Neuronal stem cell (in vitro differentiated cells): ENCODE measurements at regions not wholly inside any gene's neighbourhood (a gene's known extent, or its start where the extent isn't known, plus 50 kb on each side); places are given as distances from the start of the nearest gene placed in this dataset.

Experiments
- DNase-seq: peaks from one replicate; pipeline ENCODE4 v3.0.0-alpha.2; 2013; ENCODE audit warnings: low spot score
- H2AFZ ChIP-seq: one replicate; pipeline ENCODE4 v1.6.1; 2013; ENCODE audit warnings: mild to moderate bottlenecking, low read length, inconsistent platforms
- H2AK5ac ChIP-seq: 2 replicates; pipeline ENCODE4 v1.6.1; 2013; ENCODE audit warnings: low read depth, mild to moderate bottlenecking, inconsistent platforms, low read length, moderate library complexity, mixed read lengths
- H2BK120ac ChIP-seq: 2 replicates; pipeline ENCODE4 v1.6.1; 2013; ENCODE audit warnings: low read depth, mild to moderate bottlenecking, inconsistent platforms, low read length, moderate library complexity, mixed read lengths
- H2BK12ac ChIP-seq: one replicate; pipeline ENCODE4 v1.6.1; 2013; ENCODE audit warnings: low read length, inconsistent platforms
- H2BK15ac ChIP-seq: 2 replicates; pipeline ENCODE4 v1.6.1; 2013; ENCODE audit warnings: mild to moderate bottlenecking, low read length, inconsistent platforms, mixed read lengths
- H2BK5ac ChIP-seq: one replicate; pipeline ENCODE4 v1.6.1; 2013; ENCODE audit warnings: inconsistent platforms, mild to moderate bottlenecking, low read length, moderate library complexity
- H3K14ac ChIP-seq: one replicate; pipeline ENCODE4 v1.6.1; 2013; ENCODE audit warnings: low read length, inconsistent platforms
- H3K18ac ChIP-seq: 2 replicates; pipeline ENCODE4 v1.6.1; 2013; ENCODE audit warnings: low read length, inconsistent platforms
- H3K23ac ChIP-seq: 2 replicates; pipeline ENCODE4 v1.6.1; 2013; ENCODE audit warnings: low read depth, mild to moderate bottlenecking, mixed read lengths, low read length, inconsistent platforms; ENCODE audit not compliant: poor library complexity
- H3K27ac ChIP-seq: replicated peaks from 3 replicates; pipeline ENCODE4 v1.5.1; 2013; ENCODE audit warnings: low read length, inconsistent platforms
- H3K27me3 ChIP-seq, 3 experiments: 2 replicates each; pipeline ENCODE4 v1.6.1; 2013; ENCODE audit warnings: low read length in 3 of 3, mild to moderate bottlenecking in 2 of 3, inconsistent platforms in 1 of 3, low read depth in 1 of 3, mixed read lengths in 1 of 3, moderate library complexity in 1 of 3; ENCODE audit not compliant: control insufficient read depth in 3 of 3, insufficient read depth in 3 of 3
- H3K36me3 ChIP-seq, 2 donors: replicated peaks in 1 of 2; 2 replicates each; pipeline ENCODE4 v1.6.1; 2013; ENCODE audit warnings: low read length in 2 of 2; ENCODE audit not compliant: control insufficient read depth in 2 of 2, insufficient read depth in 2 of 2
- H3K4ac ChIP-seq: 2 replicates; pipeline ENCODE4 v1.6.1; 2013; ENCODE audit warnings: inconsistent platforms, mild to moderate bottlenecking, low read length, moderate library complexity
- H3K4me1 ChIP-seq, 2 donors: 1 replicate in 1 of 2; 2 replicates in 1 of 2; pipeline ENCODE4 v1.6.1; 2013; ENCODE audit warnings: low read length in 2 of 2, low read depth in 1 of 2; ENCODE audit not compliant: control insufficient read depth in 2 of 2, insufficient read depth in 1 of 2
- H3K4me2 ChIP-seq: one replicate; pipeline ENCODE4 v1.6.1; 2013; ENCODE audit warnings: mild to moderate bottlenecking, low read length, inconsistent platforms; ENCODE audit not compliant: insufficient read depth, poor library complexity, severe bottlenecking
- H3K4me3 ChIP-seq, 2 donors: 2 replicates each; pipeline ENCODE4 v1.5.1; 2013; ENCODE audit warnings: low read length in 2 of 2, mild to moderate bottlenecking in 2 of 2, inconsistent platforms in 1 of 2, moderate library complexity in 1 of 2
- H3K79me1 ChIP-seq: one replicate; pipeline ENCODE4 v1.6.1; 2013; ENCODE audit warnings: low read depth, mild to moderate bottlenecking, inconsistent platforms, low read length, moderate library complexity
- H3K9ac ChIP-seq: one replicate; pipeline ENCODE4 v1.6.1; 2013; ENCODE audit warnings: mild to moderate bottlenecking, low read depth, low read length, inconsistent platforms; ENCODE audit not compliant: poor library complexity
- H3K9me3 ChIP-seq, 2 donors: replicated peaks in 1 of 2; 2 replicates each; pipeline versions ENCODE3 to v1.6.1; 2013; ENCODE audit warnings: low read length in 2 of 2, mild to moderate bottlenecking in 2 of 2, inconsistent platforms in 1 of 2, low read depth in 1 of 2, mixed read lengths in 1 of 2, moderate library complexity in 1 of 2; ENCODE audit not compliant: control insufficient read depth in 2 of 2, insufficient read depth in 1 of 2
- H4K8ac ChIP-seq: one replicate; pipeline ENCODE4 v1.6.1; 2013; ENCODE audit warnings: low read depth, mild to moderate bottlenecking, inconsistent platforms, low read length, moderate library complexity
- H4K91ac ChIP-seq: one replicate; pipeline ENCODE4 v1.6.1; 2013; ENCODE audit warnings: low read length, low read depth, mild to moderate bottlenecking, inconsistent platforms; ENCODE audit not compliant: poor library complexity
- WGBS, 2 donors: extraction: QIAGEN DNeasy Blood & Tissue Kit; methylation state at CpG; one replicate each; pipeline ENCODE4 v1.1.7; 2013; ENCODE audit warnings: missing lambda C conversion rate in 2 of 2, mixed read lengths in 1 of 2; ENCODE audit not compliant: insufficient read length in 2 of 2, insufficient replicate concordance in 1 of 2; ENCODE audit errors: extremely low coverage in 2 of 2; 5-methylcytosine and 5-hydroxymethylcytosine counted together

GRCh38 chr16:27698746-27699145, 148.8 kb downstream of the KATNIP start:
- Histone ChIP-seq H3K4ac (no peak overlapping the region), H3K18ac (no peak overlapping the region), H3K27me3 (no peaks in the 10 kb centered on the region), H3K9me3 (no peaks in the 10 kb centered on the region), H2AK5ac (no peak overlapping the region), H3K36me3 (peaks cover 10 to 14% of the 10 kb centered on the region in 2 donors), H4K91ac (no peak overlapping the region), H4K8ac (no peak overlapping the region), H3K4me3 (no peak overlapping the region), H3K4me1 (peaks cover 2 to 20% of the 10 kb centered on the region in 2 donors), H3K9ac (no peak overlapping the region), H2BK5ac (no peak overlapping the region), H3K79me1 (no peaks in the 10 kb centered on the region), H2BK12ac (no peak overlapping the region), H2AFZ (no peak overlapping the region), H3K27ac (no peak overlapping the region), H3K14ac (no peak overlapping the region), H3K4me2 (no peak overlapping the region), H3K23ac (no peak overlapping the region), H2BK15ac (no peak overlapping the region), H2BK120ac (no peak overlapping the region)
- DNase-seq = no peak
- no CpG with 5 or more reads among the region's 8 CpGs for WGBS, 2 donors

GRCh38 chr16:27699540-27699939, 149.6 kb downstream of the KATNIP start:
- no peak overlapping the region for H2BK15ac ChIP-seq
- no peak overlapping the region for H4K91ac ChIP-seq
- no peak for DNase-seq
- no peak overlapping the region for H3K4me2 ChIP-seq
- H3K79me1 ChIP-seq = no peaks in the 10 kb centered on the region
- no peak overlapping the region for H3K4me3 ChIP-seq
- H3K23ac ChIP-seq = no peak overlapping the region
- no peak overlapping the region for H2AFZ ChIP-seq
- no peak overlapping the region for H3K14ac ChIP-seq
- no peak overlapping the region for H3K18ac ChIP-seq
- H2AK5ac ChIP-seq = no peak overlapping the region
- no peak overlapping the region for H4K8ac ChIP-seq
- no peak overlapping the region for H2BK120ac ChIP-seq
- no peak overlapping the region for H2BK12ac ChIP-seq
- peaks cover 10 to 16% of the 10 kb centered on the region in 2 donors for H3K36me3 ChIP-seq
- H3K4me1 ChIP-seq = peaks cover 2 to 24% of the 10 kb centered on the region in 2 donors
- no peak overlapping the region for H3K27ac ChIP-seq
- H3K27me3 ChIP-seq = no peaks in the 10 kb centered on the region
- no peaks in the 10 kb centered on the region for H3K9me3 ChIP-seq
- no CpG with 5 or more reads among the region's 7 CpGs for WGBS, 2 donors
- H3K9ac ChIP-seq = peak overlapping the region; percentile 31
- no peak overlapping the region for H2BK5ac ChIP-seq
- no peak overlapping the region for H3K4ac ChIP-seq

- Histone ChIP-seq H3K23ac (peak overlapping the region; percentile 10), H2BK15ac (no peak overlapping the region), H2BK12ac (no peak overlapping the region), H3K4me2 (no peak overlapping the region), H4K8ac (no peak overlapping the region), H3K4me3 (no peak overlapping the region), H3K9me3 (no peaks in the 10 kb centered on the region), H3K9ac (peak overlapping the region; percentile 61), H2AK5ac (no peak overlapping the region), H3K79me1 (no peaks in the 10 kb centered on the region), H4K91ac (no peak overlapping the region), H3K14ac (peak overlapping the region; percentile 78), H2BK120ac (no peak overlapping the region), H2AFZ (no peak overlapping the region), H3K4ac (no peak overlapping the region), H3K4me1 (peaks cover 0 to 24% of the 10 kb centered on the region in 2 donors), H2BK5ac (no peak overlapping the region), H3K27me3 (no peaks in the 10 kb centered on the region), H3K27ac (no peak overlapping the region), H3K36me3 (peaks cover 10 to 17% of the 10 kb centered on the region in 2 donors), H3K18ac (no peak overlapping the region)
- WGBS, 2 donors = no CpG with 5 or more reads among the region's 10 CpGs
- DNase-seq = no peak
These were observed 150.5 kb downstream of the KATNIP start for GRCh38 chr16:27700304-27700995.

GRCh38 chr16:27701381-27701780, 151.4 kb downstream of the KATNIP start:
- no peaks in the 10 kb centered on the region for H3K9me3 ChIP-seq
- H2BK5ac ChIP-seq = no peak overlapping the region
- no peaks in the 10 kb centered on the region for H3K79me1 ChIP-seq
- H3K27ac ChIP-seq = no peak overlapping the region
- no peak overlapping the region for H4K8ac ChIP-seq
- H4K91ac ChIP-seq = no peak overlapping the region
- H3K18ac ChIP-seq = no peak overlapping the region
- no peak overlapping the region for H3K4me3 ChIP-seq
- H3K4me2 ChIP-seq = no peak overlapping the region
- H3K4ac ChIP-seq = no peak overlapping the region
- peaks cover 0 to 24% of the 10 kb centered on the region in 2 donors for H3K4me1 ChIP-seq
- no peak for DNase-seq
- no peak overlapping the region for H2AK5ac ChIP-seq
- WGBS, 2 donors = no CpG with 5 or more reads among the region's 8 CpGs
- no peak overlapping the region for H2AFZ ChIP-seq
- no peaks in the 10 kb centered on the region for H3K27me3 ChIP-seq
- H3K14ac ChIP-seq = no peak overlapping the region
- peaks cover 10 to 17% of the 10 kb centered on the region in 2 donors for H3K36me3 ChIP-seq
- H2BK15ac ChIP-seq = no peak overlapping the region
- no peak overlapping the region for H3K9ac ChIP-seq
- H3K23ac ChIP-seq = no peak overlapping the region
- H2BK120ac ChIP-seq = no peak overlapping the region
- H2BK12ac ChIP-seq = no peak overlapping the region
